Activated gamma-delta T cell treated with Interleukin-2 at 50 U/mL for 16 hours (primary cell): ENCODE measurements at regions not wholly inside any gene's neighbourhood (a gene's known extent, or its start where the extent isn't known, plus 50 kb on each side); places are given as distances from the start of the nearest gene placed in this dataset.
"Not testable (repeated sequence)": the region's sequence is repeated elsewhere in the genome, so short reads cannot be mapped to it uniquely, and the experiment has no call there.

ENCODE experiments used
- DNase-seq: peaks from one replicate; pipeline ENCODE4 v3.0.0-alpha.2; 2020

- DNase-seq, result no peak
Observed at GRCh38 chr14:106248321-106249192, 722.2 kb downstream of the TMEM121 start.

GRCh38 chr14:106253995-106254394 is 727.6 kb downstream of the TMEM121 start:
- not testable (repeated sequence) for DNase-seq

GRCh38 chr14:106257569-106257994 is 731.2 kb downstream of the TMEM121 start:
- DNase-seq, result peak; percentile 82

GRCh38 chr14:106268013-106268727 is 741.8 kb downstream of the TMEM121 start:
- DNase-seq, result peak; percentile 84

GRCh38 chr14:106269029-106269428 is 742.6 kb downstream of the TMEM121 start:
- no peak for DNase-seq

- DNase-seq, result no peak
Observed at GRCh38 chr14:106269451-106270204, 743.2 kb downstream of the TMEM121 start.

GRCh38 chr14:106270476-106271121 is 744.2 kb downstream of the TMEM121 start:
- not testable (repeated sequence) for DNase-seq

GRCh38 chr14:106276326-106277267 is 750.2 kb downstream of the TMEM121 start:
- DNase-seq, result peak; percentile 45

- DNase-seq, result peak; percentile 19
Observed at GRCh38 chr14:106277503-106277902, 751.1 kb downstream of the TMEM121 start.

GRCh38 chr14:106280876-106281275 is 754.5 kb downstream of the TMEM121 start:
- no peak for DNase-seq

- no peak for DNase-seq
Observed at GRCh38 chr14:106286697-106287290, 760.4 kb downstream of the TMEM121 start.

GRCh38 chr14:106287506-106287905 is 761.1 kb downstream of the TMEM121 start:
- no peak for DNase-seq

- no peak for DNase-seq
Observed at GRCh38 chr14:106291626-106292025, 765.2 kb downstream of the TMEM121 start.

- DNase-seq, result no peak
Observed at GRCh38 chr14:106294324-106294723, 767.9 kb downstream of the TMEM121 start.

GRCh38 chr14:106300951-106301510 is 774.6 kb downstream of the TMEM121 start:
- DNase-seq, result peak; percentile 17

- not testable (repeated sequence) for DNase-seq
Observed at GRCh38 chr14:106301609-106302008, 775.2 kb downstream of the TMEM121 start.

- no peak for DNase-seq
Observed at GRCh38 chr14:106302661-106303060, 776.3 kb downstream of the TMEM121 start.

- DNase-seq, result no peak
Observed at GRCh38 chr14:106304271-106304670, 777.9 kb downstream of the TMEM121 start.

- peak; percentile 52 for DNase-seq
Observed at GRCh38 chr14:106308839-106309389, 782.5 kb downstream of the TMEM121 start.

GRCh38 chr14:106309423-106309822 is 783.0 kb downstream of the TMEM121 start:
- DNase-seq, result no peak
